ENCODE measurements at regions not wholly inside any gene's neighbourhood (a gene's known extent, or its start where the extent isn't known, plus 50 kb on each side); places are given as distances from the start of the nearest gene placed in this dataset.

DNA sequence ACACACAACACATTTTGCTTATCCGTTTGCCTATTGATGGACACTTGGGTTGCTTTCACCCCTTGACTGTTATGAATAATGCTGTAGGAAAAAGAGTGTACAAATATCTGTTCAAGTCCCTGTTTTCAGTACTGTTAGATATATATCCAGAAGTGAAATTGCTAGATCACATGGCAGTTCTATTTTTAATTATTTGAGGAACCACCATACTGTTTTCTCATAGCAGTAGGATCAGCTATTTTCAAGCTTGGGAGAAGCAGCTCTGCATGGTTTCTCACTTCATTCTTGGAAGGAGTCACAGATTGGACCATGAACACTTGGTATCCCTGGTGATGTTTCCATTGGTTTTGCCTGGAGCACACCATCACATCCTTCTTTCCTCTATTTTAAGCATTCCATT lies 114.4 kb upstream of the ZP4 start:
- Mint-ChIP-seq H3K27me3 (no peaks in the 10 kb centered on the region), H3K4me1 (no peaks in the 10 kb centered on the region), H3K4me3 (no peak overlapping the region), H3K36me3 (ENCODE audit: low read depth) (no peaks in the 10 kb centered on the region), H3K9me3 (ENCODE audit: low read depth) (no peaks in the 10 kb centered on the region), H3K27ac (no peak overlapping the region)
- intact Hi-C loops (cut with DNase I, micrococcal nuclease), result no loop called here
- no peak for DNase-seq
- ChIA-PET POLR2A (no interaction called here), CTCF (no interaction called here)
- no peak for ATAC-seq

GRCh38 chr1:238001818-238002217 lies 111.1 kb upstream of the ZP4 start:
- intact Hi-C loops (cut with DNase I, micrococcal nuclease), result no loop called here
- no peak for ATAC-seq

DNA sequence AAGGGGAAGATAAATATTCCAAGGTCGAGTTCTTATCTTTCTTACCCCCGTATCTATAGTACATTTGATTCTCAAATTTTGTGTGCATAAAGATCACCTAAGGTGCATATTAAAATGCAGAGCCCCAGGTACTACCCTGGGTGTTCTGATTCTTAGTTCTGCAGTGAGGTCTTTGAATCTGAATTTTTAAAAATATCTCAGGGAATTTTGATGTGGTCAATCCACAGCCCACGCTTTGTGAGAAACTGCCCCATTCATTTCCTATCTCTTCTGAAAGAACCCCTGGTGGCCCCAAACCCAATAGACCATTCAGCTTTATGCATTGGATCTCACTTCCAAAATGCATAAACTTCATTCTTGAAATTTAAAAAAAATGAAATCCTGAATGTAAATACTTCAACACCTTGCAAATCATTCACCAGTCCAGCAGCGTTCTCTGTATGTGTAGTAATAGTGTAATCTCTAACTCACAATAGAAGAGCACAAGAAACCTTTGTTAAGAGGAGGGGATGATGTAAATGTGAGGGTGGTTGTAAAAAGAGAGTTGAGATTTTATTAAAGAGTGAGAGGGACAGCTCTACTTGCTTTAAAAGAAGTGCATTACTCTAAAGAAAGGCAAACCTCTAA lies 108.8 kb upstream of the ZP4 start:
- POLR2A ChIA-PET, result no interaction called here

More at GRCh38 chr1:238001818-238002217, 111.1 kb upstream of the ZP4 start:
- DNase-seq, result no peak
- POLR2A ChIA-PET, result no interaction called here
- CTCF ChIA-PET, result no interaction called here
- no peak overlapping the region for H3K27ac Mint-ChIP-seq
- H3K36me3 Mint-ChIP-seq (ENCODE audit: low read depth), result no peaks in the 10 kb centered on the region
- no peaks in the 10 kb centered on the region for H3K9me3 Mint-ChIP-seq (ENCODE audit: low read depth)
- no peak overlapping the region for H3K4me3 Mint-ChIP-seq
- no peaks in the 10 kb centered on the region for H3K4me1 Mint-ChIP-seq
- no peaks in the 10 kb centered on the region for H3K27me3 Mint-ChIP-seq

GRCh38 chr1:237998581-237998980 lies 107.9 kb upstream of the ZP4 start:
- ATAC-seq (no peak), DNase-seq (no peak)
- intact Hi-C loops (cut with DNase I, micrococcal nuclease), result no loop called here
- CTCF ChIA-PET, result no interaction called here
- no peaks in the 10 kb centered on the region for H3K36me3 Mint-ChIP-seq (ENCODE audit: low read depth)
- H3K27ac Mint-ChIP-seq, result no peak overlapping the region
- H3K27me3 Mint-ChIP-seq, result no peaks in the 10 kb centered on the region
- no peaks in the 10 kb centered on the region for H3K9me3 Mint-ChIP-seq (ENCODE audit: low read depth)
- H3K4me3 Mint-ChIP-seq, result no peak overlapping the region
- no peaks in the 10 kb centered on the region for H3K4me1 Mint-ChIP-seq
- POLR2A ChIA-PET, result no interaction called here

More for the DNA sequence above, 108.8 kb upstream of the ZP4 start:
- ATAC-seq (no peak), DNase-seq (no peak)
- Mint-ChIP-seq H3K27me3 (no peaks in the 10 kb centered on the region), H3K4me3 (no peak overlapping the region), H3K4me1 (no peaks in the 10 kb centered on the region), H3K9me3 (ENCODE audit: low read depth) (no peaks in the 10 kb centered on the region), H3K27ac (no peak overlapping the region), H3K36me3 (ENCODE audit: low read depth) (no peaks in the 10 kb centered on the region)
- CTCF ChIA-PET, result no interaction called here
- intact Hi-C loops (cut with DNase I, micrococcal nuclease), result no loop called here

DNA sequence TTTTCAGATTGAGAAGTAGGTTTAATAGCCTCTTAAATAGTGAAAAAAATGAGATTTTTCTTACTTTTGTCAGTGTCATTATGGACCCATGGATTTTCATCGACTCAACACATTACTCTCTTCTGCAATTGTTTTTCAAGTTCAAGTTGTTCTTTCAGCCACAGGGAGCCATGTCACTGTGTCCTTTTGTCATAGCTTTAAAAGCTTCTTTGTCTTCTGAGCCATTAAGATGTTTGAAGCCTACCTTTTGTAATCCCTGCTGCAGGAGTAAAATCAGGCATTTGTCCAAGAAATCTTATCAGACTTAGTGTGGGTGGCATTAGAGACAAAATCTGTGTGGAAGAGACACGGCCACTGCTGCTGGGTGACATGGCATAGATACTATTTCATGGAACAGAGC lies 92.8 kb upstream of the ZP4 start:
- ATAC-seq, result no peak
- CTCF ChIA-PET, result no interaction called here

GRCh38 chr1:237981223-237981622 lies 90.5 kb upstream of the ZP4 start:
- intact Hi-C loops (cut with DNase I, micrococcal nuclease), result no loop called here
- Mint-ChIP-seq H3K27ac (no peak overlapping the region), H3K9me3 (ENCODE audit: low read depth) (no peaks in the 10 kb centered on the region), H3K4me1 (no peaks in the 10 kb centered on the region), H3K36me3 (ENCODE audit: low read depth) (no peaks in the 10 kb centered on the region), H3K27me3 (no peaks in the 10 kb centered on the region), H3K4me3 (no peak overlapping the region)
- ATAC-seq (no peak), DNase-seq (no peak)
- ChIA-PET POLR2A (no interaction called here), CTCF (no interaction called here)

More for the DNA sequence above, 92.8 kb upstream of the ZP4 start:
- no peak for DNase-seq
- Mint-ChIP-seq H3K36me3 (ENCODE audit: low read depth) (no peaks in the 10 kb centered on the region), H3K9me3 (ENCODE audit: low read depth) (no peaks in the 10 kb centered on the region), H3K4me3 (no peak overlapping the region), H3K4me1 (no peaks in the 10 kb centered on the region), H3K27ac (no peak overlapping the region), H3K27me3 (no peaks in the 10 kb centered on the region)
- POLR2A ChIA-PET, result interaction anchor here (0.6 kb wide), 1 partner anchor 27 kb away, joined by 5 read pairs; no protein-coding TSS in a partner anchor
- intact Hi-C loops (cut with DNase I, micrococcal nuclease), result no loop called here

DNA sequence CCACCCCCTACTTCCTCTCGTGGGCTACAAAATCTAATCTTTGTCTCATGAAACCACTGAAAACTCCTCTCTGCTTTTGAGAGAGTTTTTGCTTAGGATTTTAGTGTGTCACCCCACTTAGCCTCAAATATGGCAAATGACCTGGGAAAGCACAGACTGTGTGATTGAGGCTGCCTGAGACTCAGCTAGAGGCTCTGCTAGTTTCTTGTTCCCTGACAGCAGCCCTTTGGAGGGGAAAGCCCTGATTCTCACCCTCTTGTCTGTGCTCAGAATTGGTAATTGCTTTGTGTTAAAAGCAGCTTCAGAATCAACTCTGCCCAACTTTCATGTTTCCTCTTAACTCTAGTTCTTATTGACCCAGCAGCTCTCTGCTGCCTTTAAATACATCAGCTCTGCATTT lies 85.6 kb upstream of the ZP4 start:
- CTCF ChIA-PET, result interaction anchor here (1.4 kb wide), 1 partner anchor 9 kb away, joined by 3 read pairs; no protein-coding TSS in a partner anchor
- H3K4me3 Mint-ChIP-seq, result no peak overlapping the region
- DNase-seq (no peak), ATAC-seq (no peak)
- no peaks in the 10 kb centered on the region for H3K9me3 Mint-ChIP-seq (ENCODE audit: low read depth)
- no peaks in the 10 kb centered on the region for H3K27me3 Mint-ChIP-seq
- H3K36me3 Mint-ChIP-seq (ENCODE audit: low read depth), result no peaks in the 10 kb centered on the region
- H3K27ac Mint-ChIP-seq, result no peak overlapping the region
- POLR2A ChIA-PET, result no interaction called here
- no peaks in the 10 kb centered on the region for H3K4me1 Mint-ChIP-seq
- intact Hi-C loops (cut with DNase I, micrococcal nuclease), result no loop called here

GRCh38 chr1:237975903-237976302 lies 85.2 kb upstream of the ZP4 start:
- Mint-ChIP-seq H3K27me3 (no peaks in the 10 kb centered on the region), H3K36me3 (ENCODE audit: low read depth) (no peaks in the 10 kb centered on the region), H3K9me3 (ENCODE audit: low read depth) (no peaks in the 10 kb centered on the region), H3K27ac (no peak overlapping the region), H3K4me3 (no peak overlapping the region), H3K4me1 (no peaks in the 10 kb centered on the region)
- POLR2A ChIA-PET, result no interaction called here
- ATAC-seq, result no peak
- intact Hi-C loops (cut with DNase I, micrococcal nuclease), result no loop called here
- CTCF ChIA-PET, result no interaction called here
- DNase-seq, result no peak

- H3K27me3 Mint-ChIP-seq, result no peaks in the 10 kb centered on the region
- ChIA-PET CTCF (no interaction called here), POLR2A (no interaction called here)
- intact Hi-C loops (cut with DNase I, micrococcal nuclease), result no loop called here
- DNase-seq, result no peak
- no peak overlapping the region for H3K27ac Mint-ChIP-seq
- H3K4me3 Mint-ChIP-seq, result no peak overlapping the region
- H3K9me3 Mint-ChIP-seq (ENCODE audit: low read depth), result no peaks in the 10 kb centered on the region
- no peaks in the 10 kb centered on the region for H3K36me3 Mint-ChIP-seq (ENCODE audit: low read depth)
- no peak for ATAC-seq
- no peaks in the 10 kb centered on the region for H3K4me1 Mint-ChIP-seq
Observed at GRCh38 chr1:237975376-237975775, 84.7 kb upstream of the ZP4 start.

DNA sequence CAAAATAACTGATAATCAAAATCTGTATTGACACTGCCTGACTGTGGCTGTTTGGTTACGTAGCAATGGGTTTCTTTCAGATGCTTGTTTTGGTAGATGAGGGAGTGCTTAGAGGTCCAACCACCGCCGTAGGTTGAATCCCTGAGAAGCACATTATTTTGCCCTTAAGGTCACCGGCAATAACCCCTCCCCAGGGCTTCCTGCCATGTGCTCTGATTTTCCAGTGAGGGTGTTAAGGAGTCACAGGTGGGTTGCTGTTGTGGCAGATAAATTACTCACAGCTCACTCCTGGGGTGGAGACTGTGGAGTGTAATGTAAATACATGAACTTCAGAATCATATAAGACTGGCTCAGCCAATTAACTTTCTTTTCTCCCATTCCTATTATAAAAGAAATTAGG lies 81.5 kb upstream of the ZP4 start:
- no peaks in the 10 kb centered on the region for H3K36me3 Mint-ChIP-seq (ENCODE audit: low read depth)
- H3K4me1 Mint-ChIP-seq, result no peaks in the 10 kb centered on the region
- CTCF ChIA-PET, result interaction anchor here (0.7 kb wide), 1 partner anchor 1563 kb away, joined by 3 read pairs; no protein-coding TSS in a partner anchor
- H3K27me3 Mint-ChIP-seq, result no peaks in the 10 kb centered on the region
- intact Hi-C loops (cut with DNase I, micrococcal nuclease), result no loop called here
- ATAC-seq (no peak), DNase-seq (no peak)
- H3K4me3 Mint-ChIP-seq, result no peak overlapping the region
- POLR2A ChIA-PET, result no interaction called here
- H3K27ac Mint-ChIP-seq, result no peak overlapping the region
- peaks cover 4% of the 10 kb centered on the region for H3K9me3 Mint-ChIP-seq (ENCODE audit: low read depth)

- Mint-ChIP-seq H3K36me3 (ENCODE audit: low read depth) (no peaks in the 10 kb centered on the region), H3K27ac (no peak overlapping the region), H3K27me3 (no peaks in the 10 kb centered on the region), H3K4me1 (no peaks in the 10 kb centered on the region), H3K4me3 (no peak overlapping the region), H3K9me3 (ENCODE audit: low read depth) (peaks cover 3% of the 10 kb centered on the region)
- ChIA-PET POLR2A (no interaction called here), CTCF (no interaction called here)
- ATAC-seq (no peak), DNase-seq (no peak)
- intact Hi-C loops (cut with DNase I, micrococcal nuclease), result no loop called here
Observed at GRCh38 chr1:237962985-237963384, 72.3 kb upstream of the ZP4 start.

GRCh38 chr1:237961754-237962153 lies 71.0 kb upstream of the ZP4 start:
- H3K4me1 Mint-ChIP-seq, result no peaks in the 10 kb centered on the region
- DNase-seq (no peak), ATAC-seq (no peak)
- POLR2A ChIA-PET, result no interaction called here
- no peak overlapping the region for H3K27ac Mint-ChIP-seq
- H3K9me3 Mint-ChIP-seq (ENCODE audit: low read depth), result peaks cover 3% of the 10 kb centered on the region
- no peaks in the 10 kb centered on the region for H3K36me3 Mint-ChIP-seq (ENCODE audit: low read depth)
- CTCF ChIA-PET, result no interaction called here
- H3K27me3 Mint-ChIP-seq, result no peaks in the 10 kb centered on the region
- no peak overlapping the region for H3K4me3 Mint-ChIP-seq
- intact Hi-C loops (cut with DNase I, micrococcal nuclease), result no loop called here

DNA sequence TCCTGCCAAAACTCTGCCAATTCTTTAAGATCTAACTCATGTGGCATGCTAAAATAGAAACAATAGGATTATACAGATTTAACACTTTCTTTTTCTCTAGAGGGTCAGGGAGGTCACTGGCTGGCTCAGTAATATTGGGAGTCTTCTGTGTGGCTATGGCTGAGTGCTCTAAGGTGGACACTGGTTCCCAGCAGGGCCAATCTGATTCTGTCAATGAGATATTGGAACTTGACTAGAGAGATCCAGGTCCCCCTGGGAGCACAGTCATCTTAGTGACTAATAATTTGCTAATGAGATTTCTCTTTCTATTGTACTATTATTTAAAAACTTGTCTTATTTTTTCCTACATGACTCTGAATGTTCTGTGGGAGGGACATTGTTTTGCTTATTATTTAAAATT lies 69.1 kb upstream of the ZP4 start:
- Mint-ChIP-seq H3K9me3 (ENCODE audit: low read depth) (peaks cover 3% of the 10 kb centered on the region), H3K4me3 (no peak overlapping the region), H3K27ac (no peak overlapping the region), H3K4me1 (no peaks in the 10 kb centered on the region), H3K27me3 (no peaks in the 10 kb centered on the region), H3K36me3 (ENCODE audit: low read depth) (no peaks in the 10 kb centered on the region)
- intact Hi-C loops (cut with DNase I, micrococcal nuclease), result no loop called here
- ChIA-PET CTCF (no interaction called here), POLR2A (no interaction called here)
- DNase-seq (no peak), ATAC-seq (no peak)
